IMR-90 (cell line): ENCODE measurements at regions not wholly inside any gene's neighbourhood (a gene's known extent, or its start where the extent isn't known, plus 50 kb on each side); places are given as distances from the start of the nearest gene placed in this dataset.

Source experiments
- ATAC-seq: fragments of 200-7000 bp; cut with Tn5 transposase; 2 replicates; pipeline ENCODE4 v1.9.1; 2020; ENCODE audit warnings: low read depth, mild to moderate bottlenecking, moderate library complexity
- BruUV-seq: library from RNA; stranded (reverse); fragments of 400-500 nt; replicated peaks from 2 replicates; lab custom pipeline; 2021; lab: Mats Ljungman, UMichigan
- CTCF ChIA-PET: fragments of 300-600 bp; formaldehyde crosslinking; extraction: SDS; loops from one replicate; lab custom pipeline; 2021; ENCODE audit warnings: antibody characterized with exemption; lab: Yijun Ruan, JAX
- POLR2A ChIA-PET: fragments of 300-600 bp; sonication (Branson Sonifier 250); formaldehyde crosslinking; loops from one replicate; lab custom pipeline; 2022; ENCODE audit warnings: antibody characterized with exemption; ENCODE audit not compliant: unreplicated experiment; lab: Charles Lee
- DNase-seq: peaks from one replicate; pipeline ENCODE4 v3.0.0; 2013
- H2AFZ ChIP-seq: replicated peaks from 2 replicates; pipeline ENCODE3; 2013; ENCODE audit warnings: low read length, mild to moderate bottlenecking; ENCODE audit not compliant: poor library complexity
- H2AK5ac ChIP-seq: 2 replicates; pipeline ENCODE4 v1.6.1; 2013; ENCODE audit warnings: low read depth, low read length, inconsistent platforms
- H2AK9ac ChIP-seq: replicated peaks from 2 replicates; pipeline ENCODE3; 2013; ENCODE audit warnings: mild to moderate bottlenecking, low read depth, low read length, moderate library complexity; ENCODE audit not compliant: poor library complexity
- H2BK120ac ChIP-seq: 2 replicates; pipeline ENCODE4 v1.6.1; 2013; ENCODE audit warnings: low read depth, low read length, inconsistent platforms
- H2BK15ac ChIP-seq: 3 replicates; pipeline ENCODE4 v1.6.1; 2013; ENCODE audit warnings: low read depth, low read length, inconsistent platforms
- H2BK20ac ChIP-seq: 2 replicates; pipeline ENCODE4 v1.6.1; 2013; ENCODE audit warnings: low read depth, mild to moderate bottlenecking, inconsistent platforms, low read length, moderate library complexity
- H2BK5ac ChIP-seq: 2 replicates; pipeline ENCODE4 v1.6.1; 2013; ENCODE audit warnings: mild to moderate bottlenecking, low read depth, low read length, inconsistent platforms; ENCODE audit not compliant: poor library complexity, severe bottlenecking
- H3K14ac ChIP-seq: replicated peaks from 2 replicates; pipeline ENCODE4 v1.6.1; 2013; ENCODE audit warnings: low read depth, low read length, inconsistent platforms
- H3K18ac ChIP-seq: 2 replicates; pipeline ENCODE4 v1.6.1; 2013; ENCODE audit warnings: low read depth, low read length, control low read depth
- H3K23ac ChIP-seq: 2 replicates; pipeline ENCODE4 v1.6.1; 2013; ENCODE audit warnings: low read depth, low read length, inconsistent platforms
- H3K27ac ChIP-seq: 2 replicates; pipeline ENCODE4 v1.5.1; 2013; ENCODE audit warnings: mild to moderate bottlenecking, control low read depth, low read length; ENCODE audit not compliant: insufficient read depth
- H3K27me3 ChIP-seq: 2 replicates; pipeline ENCODE4 v1.6.1; 2013; ENCODE audit warnings: low read length; ENCODE audit not compliant: control insufficient read depth, insufficient read depth
- H3K36me3 ChIP-seq: 2 replicates; pipeline ENCODE4 v1.6.1; 2013; ENCODE audit warnings: low read length, mixed read lengths; ENCODE audit not compliant: control insufficient read depth, insufficient read depth
- H3K4ac ChIP-seq: 2 replicates; pipeline ENCODE4 v1.6.1; 2013; ENCODE audit warnings: low read depth, low read length, inconsistent platforms
- H3K4me1 ChIP-seq: 2 replicates; pipeline ENCODE4 v1.6.1; 2013; ENCODE audit warnings: low read length, mixed read lengths; ENCODE audit not compliant: control insufficient read depth, insufficient read depth
- H3K4me2 ChIP-seq: 2 replicates; pipeline ENCODE4 v1.6.1; 2013; ENCODE audit warnings: low read depth, mild to moderate bottlenecking, control low read depth, low read length, moderate library complexity
- H3K4me3 ChIP-seq: 2 replicates; pipeline ENCODE4 v1.5.1; 2013; ENCODE audit warnings: low read depth, mild to moderate bottlenecking, control low read depth, low read length, moderate library complexity; ENCODE audit not compliant: insufficient read depth
- H3K56ac ChIP-seq: 2 replicates; pipeline ENCODE4 v1.6.1; 2013; ENCODE audit warnings: low read length, inconsistent platforms; ENCODE audit not compliant: insufficient read depth; ENCODE audit errors: extremely low read depth
- H3K79me1 ChIP-seq, 2 experiments: 2 replicates each; pipeline ENCODE4 v1.6.1; 2013; ENCODE audit warnings: low read length in 2 of 2, inconsistent platforms in 1 of 2, low read depth in 1 of 2
- H3K9ac ChIP-seq: 2 replicates; pipeline ENCODE4 v1.6.1; 2013; ENCODE audit warnings: low read depth, low read length, control low read depth
- H3K9me1 ChIP-seq: 2 replicates; pipeline ENCODE4 v1.6.1; 2013; ENCODE audit warnings: low read length, inconsistent platforms; ENCODE audit not compliant: insufficient read depth
- H3K9me3 ChIP-seq: 2 replicates; pipeline ENCODE4 v1.6.1; 2013; ENCODE audit warnings: low read length; ENCODE audit not compliant: control insufficient read depth, insufficient read depth
- H4K20me1 ChIP-seq: 2 replicates; pipeline ENCODE4 v1.6.1; 2013; ENCODE audit warnings: low read length, inconsistent platforms; ENCODE audit not compliant: insufficient read depth
- H4K5ac ChIP-seq: 2 replicates; pipeline ENCODE4 v1.6.1; 2013; ENCODE audit warnings: mild to moderate bottlenecking, low read depth, low read length, control low read depth
- H4K8ac ChIP-seq, 2 experiments: 2 replicates each; pipeline ENCODE4 v1.6.1; 2013; ENCODE audit warnings: low read depth in 2 of 2, low read length in 2 of 2, control low read depth in 1 of 2, inconsistent platforms in 1 of 2
- H4K91ac ChIP-seq: 2 replicates; pipeline ENCODE4 v1.6.1; 2013; ENCODE audit warnings: low read depth, low read length, inconsistent platforms; ENCODE audit not compliant: insufficient read depth
- BHLHE40 ChIP-seq: fragments of 150-350 bp; IDR thresholded peaks from 2 replicates; pipeline ENCODE4 v1.6.1; 2016; ENCODE audit warnings: mild to moderate bottlenecking, low read depth, low read length
- CTCF ChIP-seq: conservative IDR thresholded peaks from 2 replicates; pipeline ENCODE4 v1.5.1; 2012; ENCODE audit warnings: mild to moderate bottlenecking, low read depth, low read length, improper control_type of control experiment
- FOS ChIP-seq: fragments of 150-350 bp; IDR thresholded peaks from 2 replicates; pipeline ENCODE4 v1.6.1; 2016; ENCODE audit warnings: low read depth, low read length
- MAFK ChIP-seq: IDR thresholded peaks from 2 replicates; pipeline ENCODE4 v1.6.1; 2012; ENCODE audit warnings: low read depth, low read length, improper control_type of control experiment
- MAZ ChIP-seq: IDR thresholded peaks from 2 replicates; pipeline ENCODE4 v1.6.1; 2012; ENCODE audit warnings: low read depth, mild to moderate bottlenecking, low read length, improper control_type of control experiment, moderate library complexity, borderline replicate concordance
- POLR2A ChIP-seq: IDR thresholded peaks from 2 replicates; pipeline ENCODE4 v1.6.1; 2012; ENCODE audit warnings: mild to moderate bottlenecking, low read depth, low read length
- RAD21 ChIP-seq: IDR thresholded peaks from 2 replicates; pipeline ENCODE4 v1.6.1; 2012; ENCODE audit warnings: low read length, improper control_type of control experiment
- SMC3 ChIP-seq: fragments of 150-350 bp; IDR thresholded peaks from 2 replicates; pipeline ENCODE4 v1.6.1; 2016; ENCODE audit warnings: low read depth, mild to moderate bottlenecking, antibody characterized with exemption, low read length, moderate library complexity
- WGBS, 2 experiments: methylation state at CpG; one replicate each; pipeline versions ENCODE4 v1.1.5 to v1.1.7; 2013; ENCODE audit warnings: missing lambda C conversion rate in 2 of 2; ENCODE audit not compliant: insufficient read length in 1 of 2; ENCODE audit errors: extremely low coverage in 2 of 2; 5-methylcytosine and 5-hydroxymethylcytosine counted together
- dilution Hi-C: fragments of 300-500 bp; cut with HindIII; formaldehyde crosslinking; loops from one replicate; pipeline ENCODE4 v1.14.3; 2018; ENCODE audit warnings: low sequenced_read_pairs; ENCODE audit not compliant: unreplicated experiment
- in situ Hi-C: fragments of 300-500 bp; cut with MboI; formaldehyde crosslinking; loops from 3 replicates; pipeline ENCODE4 v1.14.3; 2019; ENCODE audit warnings: low sequenced_read_pairs, inconsistent platforms, mixed read lengths
- intact Hi-C: fragments of 100-400 bp; cut with micrococcal nuclease; formaldehyde crosslinking; loops from 2 replicates; pipeline ENCODE4 v1.10.0; 2022

DNA sequence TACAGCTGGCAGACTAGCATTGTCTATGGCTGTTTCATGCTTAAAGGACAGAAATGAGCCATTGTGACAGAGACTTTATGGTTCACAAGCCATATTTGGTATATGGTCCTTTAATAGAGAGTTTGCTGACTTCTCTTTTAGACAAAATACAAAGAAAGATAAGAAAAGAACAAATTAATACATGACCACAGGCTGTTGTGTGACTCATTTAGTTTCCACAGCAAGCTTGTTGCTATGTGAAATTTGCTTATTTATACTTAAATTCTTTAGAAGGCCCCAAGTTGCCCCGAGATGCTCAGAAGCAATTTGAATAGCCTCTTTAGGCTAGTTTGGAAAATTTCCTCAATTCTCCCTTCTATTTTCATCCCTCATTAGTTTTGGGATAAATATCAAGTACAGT lies 315.3 kb upstream of the RPS23 start:
- H3K4me1 ChIP-seq, result no peaks in the 10 kb centered on the region
- H3K18ac ChIP-seq, result no peak overlapping the region
- no CpG with 5 or more reads among the region's 1 CpG for WGBS, 2 experiments
- ChIA-PET POLR2A (interaction anchor here (0.6 kb wide), 1 partner anchor 120 kb away, joined by 3 read pairs; no protein-coding TSS in a partner anchor), CTCF (no interaction called here)
- no peak overlapping the region for H2BK20ac ChIP-seq
- no peak overlapping the region for H4K91ac ChIP-seq
- no peak overlapping the region for H4K8ac ChIP-seq
- no peak overlapping the region for H3K4me2 ChIP-seq
- BruUV-seq, result no TSS peak
- DNase-seq (peak; percentile 15), ATAC-seq (no peak)
- H3K56ac ChIP-seq, result no peak overlapping the region
- H3K14ac ChIP-seq, result no peak overlapping the region
- no peak overlapping the region for H3K27ac ChIP-seq
- TF ChIP-seq MAFK, result no peak
- no peak for TF ChIP-seq FOS
- TF ChIP-seq MAZ, result no peak
- no peak for TF ChIP-seq CTCF
- TF ChIP-seq POLR2A, result no peak
- no peak for TF ChIP-seq SMC3
- no peak for TF ChIP-seq BHLHE40
- no peak for TF ChIP-seq RAD21
- H4K5ac ChIP-seq, result no peak overlapping the region
- H4K20me1 ChIP-seq, result no peaks in the 10 kb centered on the region
- H3K4ac ChIP-seq, result no peak overlapping the region
- H2BK120ac ChIP-seq, result no peak overlapping the region
- no peaks in the 10 kb centered on the region for H3K9me1 ChIP-seq
- no peak overlapping the region for H2BK15ac ChIP-seq
- H3K79me1 ChIP-seq, result no peaks in the 10 kb centered on the region
- no peak overlapping the region for H2AFZ ChIP-seq
- intact Hi-C loops (no loop called here), dilution Hi-C loops (no loop called here), in situ Hi-C loops (no loop called here)
- H2AK5ac ChIP-seq, result no peak overlapping the region
- no peaks in the 10 kb centered on the region for H3K36me3 ChIP-seq
- no peak overlapping the region for H3K9ac ChIP-seq
- peaks cover 5% of the 10 kb centered on the region for H3K27me3 ChIP-seq
- H3K9me3 ChIP-seq, result peaks cover 3% of the 10 kb centered on the region; the same call in 1 of the 2 replicates
- H3K23ac ChIP-seq, result no peak overlapping the region
- H2AK9ac ChIP-seq, result no peak overlapping the region
- H2BK5ac ChIP-seq, result no peak overlapping the region
- H3K4me3 ChIP-seq, result no peak overlapping the region
